Neuronal stem cell (in vitro differentiated cells): ENCODE measurements at regions not wholly inside any gene's neighbourhood (a gene's known extent, or its start where the extent isn't known, plus 50 kb on each side); places are given as distances from the start of the nearest gene placed in this dataset.

Experiments
- DNase-seq: peaks from one replicate; pipeline ENCODE4 v3.0.0-alpha.2; 2013; ENCODE audit warnings: low spot score
- H2AFZ ChIP-seq: one replicate; pipeline ENCODE4 v1.6.1; 2013; ENCODE audit warnings: mild to moderate bottlenecking, low read length, inconsistent platforms
- H2AK5ac ChIP-seq: 2 replicates; pipeline ENCODE4 v1.6.1; 2013; ENCODE audit warnings: low read depth, mild to moderate bottlenecking, inconsistent platforms, low read length, moderate library complexity, mixed read lengths
- H2BK120ac ChIP-seq: 2 replicates; pipeline ENCODE4 v1.6.1; 2013; ENCODE audit warnings: low read depth, mild to moderate bottlenecking, inconsistent platforms, low read length, moderate library complexity, mixed read lengths
- H2BK12ac ChIP-seq: one replicate; pipeline ENCODE4 v1.6.1; 2013; ENCODE audit warnings: low read length, inconsistent platforms
- H2BK15ac ChIP-seq: 2 replicates; pipeline ENCODE4 v1.6.1; 2013; ENCODE audit warnings: mild to moderate bottlenecking, low read length, inconsistent platforms, mixed read lengths
- H2BK5ac ChIP-seq: one replicate; pipeline ENCODE4 v1.6.1; 2013; ENCODE audit warnings: inconsistent platforms, mild to moderate bottlenecking, low read length, moderate library complexity
- H3K14ac ChIP-seq: one replicate; pipeline ENCODE4 v1.6.1; 2013; ENCODE audit warnings: low read length, inconsistent platforms
- H3K18ac ChIP-seq: 2 replicates; pipeline ENCODE4 v1.6.1; 2013; ENCODE audit warnings: low read length, inconsistent platforms
- H3K23ac ChIP-seq: 2 replicates; pipeline ENCODE4 v1.6.1; 2013; ENCODE audit warnings: low read depth, mild to moderate bottlenecking, mixed read lengths, low read length, inconsistent platforms; ENCODE audit not compliant: poor library complexity
- H3K27ac ChIP-seq: replicated peaks from 3 replicates; pipeline ENCODE4 v1.5.1; 2013; ENCODE audit warnings: low read length, inconsistent platforms
- H3K27me3 ChIP-seq, 3 experiments: 2 replicates each; pipeline ENCODE4 v1.6.1; 2013; ENCODE audit warnings: low read length in 3 of 3, mild to moderate bottlenecking in 2 of 3, inconsistent platforms in 1 of 3, low read depth in 1 of 3, mixed read lengths in 1 of 3, moderate library complexity in 1 of 3; ENCODE audit not compliant: control insufficient read depth in 3 of 3, insufficient read depth in 3 of 3
- H3K36me3 ChIP-seq, 2 donors: replicated peaks in 1 of 2; 2 replicates each; pipeline ENCODE4 v1.6.1; 2013; ENCODE audit warnings: low read length in 2 of 2; ENCODE audit not compliant: control insufficient read depth in 2 of 2, insufficient read depth in 2 of 2
- H3K4ac ChIP-seq: 2 replicates; pipeline ENCODE4 v1.6.1; 2013; ENCODE audit warnings: inconsistent platforms, mild to moderate bottlenecking, low read length, moderate library complexity
- H3K4me1 ChIP-seq, 2 donors: 1 replicate in 1 of 2; 2 replicates in 1 of 2; pipeline ENCODE4 v1.6.1; 2013; ENCODE audit warnings: low read length in 2 of 2, low read depth in 1 of 2; ENCODE audit not compliant: control insufficient read depth in 2 of 2, insufficient read depth in 1 of 2
- H3K4me2 ChIP-seq: one replicate; pipeline ENCODE4 v1.6.1; 2013; ENCODE audit warnings: mild to moderate bottlenecking, low read length, inconsistent platforms; ENCODE audit not compliant: insufficient read depth, poor library complexity, severe bottlenecking
- H3K4me3 ChIP-seq, 2 donors: 2 replicates each; pipeline ENCODE4 v1.5.1; 2013; ENCODE audit warnings: low read length in 2 of 2, mild to moderate bottlenecking in 2 of 2, inconsistent platforms in 1 of 2, moderate library complexity in 1 of 2
- H3K79me1 ChIP-seq: one replicate; pipeline ENCODE4 v1.6.1; 2013; ENCODE audit warnings: low read depth, mild to moderate bottlenecking, inconsistent platforms, low read length, moderate library complexity
- H3K9ac ChIP-seq: one replicate; pipeline ENCODE4 v1.6.1; 2013; ENCODE audit warnings: mild to moderate bottlenecking, low read depth, low read length, inconsistent platforms; ENCODE audit not compliant: poor library complexity
- H3K9me3 ChIP-seq, 2 donors: replicated peaks in 1 of 2; 2 replicates each; pipeline versions ENCODE3 to v1.6.1; 2013; ENCODE audit warnings: low read length in 2 of 2, mild to moderate bottlenecking in 2 of 2, inconsistent platforms in 1 of 2, low read depth in 1 of 2, mixed read lengths in 1 of 2, moderate library complexity in 1 of 2; ENCODE audit not compliant: control insufficient read depth in 2 of 2, insufficient read depth in 1 of 2
- H4K8ac ChIP-seq: one replicate; pipeline ENCODE4 v1.6.1; 2013; ENCODE audit warnings: low read depth, mild to moderate bottlenecking, inconsistent platforms, low read length, moderate library complexity
- H4K91ac ChIP-seq: one replicate; pipeline ENCODE4 v1.6.1; 2013; ENCODE audit warnings: low read length, low read depth, mild to moderate bottlenecking, inconsistent platforms; ENCODE audit not compliant: poor library complexity
- WGBS, 2 donors: extraction: QIAGEN DNeasy Blood & Tissue Kit; methylation state at CpG; one replicate each; pipeline ENCODE4 v1.1.7; 2013; ENCODE audit warnings: missing lambda C conversion rate in 2 of 2, mixed read lengths in 1 of 2; ENCODE audit not compliant: insufficient read length in 2 of 2, insufficient replicate concordance in 1 of 2; ENCODE audit errors: extremely low coverage in 2 of 2; 5-methylcytosine and 5-hydroxymethylcytosine counted together

DNA sequence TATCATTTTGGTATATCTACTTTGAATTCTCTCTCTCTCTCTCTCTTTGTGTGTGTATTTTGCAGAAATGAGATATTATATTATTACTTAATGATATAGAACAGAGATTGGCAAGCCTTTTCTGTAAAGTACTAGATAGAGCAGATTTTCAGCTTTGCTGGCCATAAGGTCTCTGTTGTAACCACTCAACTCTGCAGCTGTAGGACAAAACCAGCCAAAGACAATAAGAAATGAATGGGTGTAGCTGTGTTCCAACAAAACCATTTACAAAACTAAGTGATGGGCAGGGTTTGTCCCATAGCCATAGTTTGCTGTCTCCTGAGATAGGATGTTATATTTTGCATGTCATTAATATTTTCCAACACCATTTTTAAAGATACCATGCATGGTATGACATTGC lies 91.2 kb upstream of the TSHZ2 start:
- H2BK120ac ChIP-seq, result no peak overlapping the region

DNA sequence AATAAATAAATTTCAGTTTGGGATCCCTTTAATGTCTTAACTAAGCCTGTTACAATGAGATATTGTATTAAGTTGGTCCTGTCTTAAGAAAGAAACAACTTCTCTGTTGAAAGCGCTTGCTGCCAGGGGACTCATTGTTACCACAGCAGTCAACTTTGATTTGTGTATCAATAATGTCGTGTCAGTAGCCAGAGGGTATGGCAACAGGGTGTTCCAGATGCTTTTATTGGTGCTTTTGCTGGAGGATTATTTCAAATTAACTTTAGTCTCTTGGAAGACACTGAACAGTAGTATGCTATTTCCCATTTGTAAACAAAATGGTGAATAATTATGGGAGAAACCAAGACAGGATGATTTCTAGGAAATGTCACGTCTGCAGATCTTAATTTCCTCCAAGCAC lies 91.9 kb upstream of the TSHZ2 start:
- Histone ChIP-seq H4K91ac (no peak overlapping the region), H3K9me3 (no peaks in the 10 kb centered on the region), H4K8ac (no peak overlapping the region), H3K23ac (no peak overlapping the region), H3K27ac (no peak overlapping the region), H2AFZ (no peak overlapping the region), H3K4ac (no peak overlapping the region), H2BK12ac (no peak overlapping the region), H3K18ac (no peak overlapping the region), H3K4me1 (no peaks in the 10 kb centered on the region), H2BK120ac (no peak overlapping the region), H2AK5ac (no peak overlapping the region), H3K9ac (no peak overlapping the region), H2BK5ac (no peak overlapping the region), H3K27me3 (no peaks in the 10 kb centered on the region), H3K79me1 (no peaks in the 10 kb centered on the region), H3K14ac (no peak overlapping the region), H3K4me2 (no peak overlapping the region), H3K36me3 (no peaks in the 10 kb centered on the region), H3K4me3 (no peak overlapping the region), H2BK15ac (no peak overlapping the region)
- DNase-seq, result no peak
- WGBS, 2 donors, result no CpG with 5 or more reads among the region's 3 CpGs

More for the DNA sequence above, 91.2 kb upstream of the TSHZ2 start:
- Histone ChIP-seq H3K79me1 (no peaks in the 10 kb centered on the region), H3K23ac (no peak overlapping the region), H3K14ac (no peak overlapping the region), H2AFZ (no peak overlapping the region), H3K4me3 (no peak overlapping the region), H4K8ac (no peak overlapping the region), H3K4ac (no peak overlapping the region), H2BK12ac (no peak overlapping the region), H3K4me1 (no peaks in the 10 kb centered on the region), H2BK15ac (no peak overlapping the region), H2AK5ac (no peak overlapping the region), H2BK5ac (no peak overlapping the region), H4K91ac (no peak overlapping the region), H3K27me3 (no peaks in the 10 kb centered on the region), H3K9me3 (no peaks in the 10 kb centered on the region), H3K36me3 (no peaks in the 10 kb centered on the region), H3K4me2 (no peak overlapping the region), H3K18ac (no peak overlapping the region), H3K27ac (no peak overlapping the region), H3K9ac (no peak overlapping the region)
- DNase-seq, result no peak

DNA sequence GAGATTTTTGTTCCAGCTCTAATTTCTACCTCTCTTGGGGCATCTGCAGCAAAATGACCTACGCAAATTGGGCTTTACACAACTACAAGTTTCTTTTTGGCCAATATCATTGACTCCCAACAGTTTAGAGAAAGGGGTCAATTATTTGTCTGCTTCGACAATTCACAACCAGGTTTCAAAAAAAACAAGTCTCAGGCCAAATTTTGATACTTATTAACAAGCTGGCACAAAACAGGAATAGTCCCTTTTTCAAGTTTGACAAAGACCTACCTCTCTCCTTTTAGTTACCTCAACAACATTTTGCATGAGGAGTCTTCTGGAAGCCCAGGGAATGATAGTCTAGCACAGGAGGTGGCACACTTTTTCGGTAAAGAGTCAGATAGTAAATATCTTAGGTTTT lies 97.9 kb upstream of the TSHZ2 start:
- no peak for DNase-seq
- peaks cover 0 to 2% of the 10 kb centered on the region in 2 donors for H3K9me3 ChIP-seq
- WGBS, 2 donors, result no CpG with 5 or more reads among the region's 3 CpGs
- H3K36me3 ChIP-seq, result no peaks in the 10 kb centered on the region
- no peak overlapping the region for H2BK12ac ChIP-seq
- no peaks in the 10 kb centered on the region for H3K27me3 ChIP-seq
- no peak overlapping the region for H3K23ac ChIP-seq
- no peak overlapping the region for H2BK5ac ChIP-seq
- no peak overlapping the region for H2BK120ac ChIP-seq
- no peak overlapping the region for H4K8ac ChIP-seq
- H3K79me1 ChIP-seq, result no peaks in the 10 kb centered on the region
- no peak overlapping the region for H3K4me2 ChIP-seq
- H3K27ac ChIP-seq, result no peak overlapping the region
- no peak overlapping the region for H4K91ac ChIP-seq
- H2BK15ac ChIP-seq, result no peak overlapping the region
- H2AK5ac ChIP-seq, result no peak overlapping the region
- H3K18ac ChIP-seq, result no peak overlapping the region
- no peak overlapping the region for H3K9ac ChIP-seq
- no peak overlapping the region for H2AFZ ChIP-seq
- no peak overlapping the region for H3K14ac ChIP-seq
- H3K4me1 ChIP-seq, result no peaks in the 10 kb centered on the region
- H3K4ac ChIP-seq, result no peak overlapping the region
- H3K4me3 ChIP-seq, result no peak overlapping the region

DNA sequence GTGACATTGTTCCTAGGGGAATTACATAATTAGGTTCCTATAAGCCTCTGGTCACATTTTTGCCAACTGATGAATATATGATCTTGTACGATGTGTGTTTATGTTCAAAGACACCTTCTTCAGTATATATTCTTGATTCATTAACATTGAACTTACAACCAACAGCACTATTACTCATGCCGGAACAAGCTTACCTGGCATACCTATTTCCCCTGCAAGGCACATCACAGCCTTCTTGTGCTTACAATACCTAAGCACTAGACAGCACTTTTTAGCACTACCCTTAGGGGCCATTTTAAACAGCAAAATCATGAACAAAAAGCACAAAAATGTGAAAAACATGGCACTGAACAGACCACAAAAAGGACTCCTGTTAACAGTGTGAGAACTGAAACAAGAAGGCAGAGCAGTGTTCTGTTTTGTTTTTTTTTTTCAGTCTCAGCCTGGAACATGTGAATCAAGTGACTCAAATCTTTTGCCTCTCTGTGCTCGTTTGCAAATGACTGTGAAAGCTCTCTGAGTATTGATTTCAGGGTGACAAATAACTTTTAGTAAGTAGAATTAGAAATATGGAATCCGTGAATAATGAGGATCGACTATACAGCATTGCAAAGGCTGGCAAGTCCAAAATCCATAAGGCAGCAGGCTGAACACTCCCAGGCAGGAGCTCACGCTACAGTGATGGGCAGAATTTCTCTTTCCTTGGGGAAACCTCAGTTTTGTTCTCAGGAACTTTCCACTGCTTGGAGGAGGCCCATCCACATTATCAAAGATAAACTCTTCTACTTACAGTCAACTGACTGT lies 102.3 kb upstream of the TSHZ2 start:
- Histone ChIP-seq H3K4ac (no peak overlapping the region), H3K4me1 (no peaks in the 10 kb centered on the region), H3K27ac (no peak overlapping the region), H3K36me3 (no peaks in the 10 kb centered on the region), H3K79me1 (no peaks in the 10 kb centered on the region), H4K8ac (no peak overlapping the region), H2BK5ac (no peak overlapping the region), H2AFZ (no peak overlapping the region), H3K18ac (no peak overlapping the region), H3K14ac (no peak overlapping the region), H3K23ac (no peak overlapping the region), H2BK120ac (no peak overlapping the region), H2BK15ac (no peak overlapping the region), H2BK12ac (no peak overlapping the region), H3K9ac (no peak overlapping the region), H3K27me3 (no peaks in the 10 kb centered on the region), H3K9me3 (peaks cover 0 to 2% of the 10 kb centered on the region in 2 donors), H4K91ac (no peak overlapping the region), H3K4me3 (no peak overlapping the region), H3K4me2 (no peak overlapping the region), H2AK5ac (no peak overlapping the region)
- DNase-seq, result no peak
- WGBS, 2 donors, result no CpG with 5 or more reads among the region's 6 CpGs
